Body of pancreas (tissue), 4 donors: ENCODE measurements at regions not wholly inside any gene's neighbourhood (a gene's known extent, or its start where the extent isn't known, plus 50 kb on each side); places are given as distances from the start of the nearest gene placed in this dataset.

Experiments used
- CTCF ChIP-seq, 7 experiments: fragments of 450-650 bp in 4 of 7; fragments of 200-600 bp in 3 of 7; sonication (generic) in 3 of 7; IDR thresholded peaks; one replicate each; pipeline ENCODE4 v1.5.1; 2016 to 2019; ENCODE audit warnings: antibody characterized with exemption in 7 of 7
- POLR2A ChIP-seq, 3 donors: fragments of 450-650 bp; IDR thresholded peaks; one replicate each; pipeline ENCODE4 v1.6.1; 2016; ENCODE audit warnings: antibody characterized with exemption in 3 of 3, mild to moderate bottlenecking in 2 of 3

- TF ChIP-seq CTCF (IDR thresholded peaks at IDR 0.05) = no peak
- TF ChIP-seq POLR2A (IDR thresholded peaks at IDR 0.05) = no peak
Measured at GRCh38 chr9:126125992-126126409, 200.6 kb upstream of the MVB12B start.
